ENCODE measurements at regions not wholly inside any gene's neighbourhood (a gene's known extent, or its start where the extent isn't known, plus 50 kb on each side); places are given as distances from the start of the nearest gene placed in this dataset.

DNA sequence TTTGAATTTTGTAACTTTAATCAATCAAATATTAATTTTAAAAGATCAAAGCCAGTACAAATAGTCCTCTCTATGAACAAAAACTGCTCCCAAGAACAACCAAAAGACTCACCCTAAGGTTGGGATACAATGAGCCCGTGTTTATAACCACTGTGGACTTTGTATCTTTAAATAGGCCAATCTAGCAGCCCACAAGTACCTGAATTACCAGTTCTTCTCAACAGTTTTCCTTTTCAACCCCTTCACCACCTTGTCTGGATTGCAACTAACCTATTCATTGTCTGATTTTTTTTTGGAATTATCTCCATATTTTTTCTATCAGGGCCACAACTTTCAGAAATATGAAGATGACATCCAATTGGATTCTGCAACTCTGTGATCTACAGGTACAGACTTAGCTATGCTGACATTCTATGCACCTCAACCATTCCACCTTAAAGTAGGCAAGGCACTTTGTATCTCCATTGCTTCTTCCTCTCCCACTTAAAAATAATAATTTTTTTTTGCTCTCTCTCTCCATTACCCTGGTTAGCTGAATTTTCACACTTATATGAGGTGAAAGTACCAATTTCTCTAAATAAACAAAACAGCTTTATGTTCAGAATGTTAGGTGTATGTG lies 81.9 kb upstream of the MAPRE2 start:
- DNase-seq (ENCODE audit: low spot score) = no peak
- CTCF ChIA-PET (ENCODE audit: unreplicated experiment) = no interaction called here
- no peaks in the 10 kb centered on the region for H3K4me1 ChIP-seq (ENCODE audit: insufficient read depth, low read length, poor library complexity, severe bottlenecking)
- no peak overlapping the region for H3K27ac ChIP-seq (ENCODE audit: low read depth, low read length, poor library complexity, severe bottlenecking)
- intact Hi-C loops (cut with micrococcal nuclease; ENCODE audit: unreplicated experiment) = no loop called here
- H3K4me3 ChIP-seq (ENCODE audit: low read depth, low read length, poor library complexity, severe bottlenecking) = no peak overlapping the region
- H3K79me2 ChIP-seq (ENCODE audit: insufficient read depth, low read depth, low read length) = no peaks in the 10 kb centered on the region
- no peaks in the 10 kb centered on the region for H3K9me2 ChIP-seq (ENCODE audit: insufficient read depth, low read length)
- POLR2A ChIA-PET = interaction anchor here (0.7 kb wide), 1 partner anchor 793 kb away, joined by 3 read pairs; no protein-coding TSS in a partner anchor
- no TSS peak for BruUV-seq (replicated peaks)
- TF ChIP-seq CTCF (conservative IDR thresholded peaks at IDR 0.05; ENCODE audit: low read length) (no peak), EZH2phosphoT487 (IDR thresholded peaks at IDR 0.05; ENCODE audit: borderline replicate concordance, low read depth, low read length) (no peak)
- H3K9me3 ChIP-seq (ENCODE audit: low read length) = no peaks in the 10 kb centered on the region
- no peak overlapping the region for H2AFZ ChIP-seq (ENCODE audit: low read length)
- no peak overlapping the region for H3K4me2 ChIP-seq (ENCODE audit: low read length)
- H3K36me3 ChIP-seq (ENCODE audit: insufficient read depth, low read length) = no peaks in the 10 kb centered on the region
- H4K20me1 ChIP-seq (ENCODE audit: insufficient read depth, low read length) = no peaks in the 10 kb centered on the region

DNA sequence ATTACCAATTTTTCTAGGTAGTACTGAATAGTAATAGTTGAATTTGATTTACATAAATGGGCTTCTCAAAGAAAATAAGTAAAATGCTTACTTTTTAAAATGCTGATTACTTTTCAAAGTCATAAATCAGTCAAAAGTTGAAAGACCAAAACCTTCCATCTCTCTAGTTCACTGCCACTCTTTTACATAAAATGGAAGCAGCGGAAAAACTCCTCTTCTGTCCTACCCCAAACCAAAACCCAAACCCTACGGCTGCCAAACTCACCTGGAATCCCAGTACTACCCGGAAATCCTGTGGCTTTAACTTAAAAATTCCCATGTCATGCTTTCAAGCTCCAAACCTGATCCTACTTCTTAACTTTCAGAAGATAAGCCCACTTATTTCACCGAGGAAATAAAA lies 81.2 kb upstream of the MAPRE2 start:
- no peaks in the 10 kb centered on the region for H3K9me3 ChIP-seq (ENCODE audit: low read length)
- H3K36me3 ChIP-seq (ENCODE audit: insufficient read depth, low read length) = no peaks in the 10 kb centered on the region
- no peak for DNase-seq (ENCODE audit: low spot score)
- BruUV-seq (replicated peaks) = no TSS peak
- intact Hi-C loops (cut with micrococcal nuclease; ENCODE audit: unreplicated experiment) = no loop called here
- H2AFZ ChIP-seq (ENCODE audit: low read length) = no peak overlapping the region
- no peak overlapping the region for H3K4me3 ChIP-seq (ENCODE audit: low read depth, low read length, poor library complexity, severe bottlenecking)
- no peak overlapping the region for H3K27ac ChIP-seq (ENCODE audit: low read depth, low read length, poor library complexity, severe bottlenecking)
- POLR2A ChIA-PET = interaction anchor here (0.7 kb wide), 1 partner anchor 12 kb away, joined by 3 read pairs; no protein-coding TSS in a partner anchor
- H3K4me1 ChIP-seq (ENCODE audit: insufficient read depth, low read length, poor library complexity, severe bottlenecking) = no peaks in the 10 kb centered on the region
- H3K9me2 ChIP-seq (ENCODE audit: insufficient read depth, low read length) = no peaks in the 10 kb centered on the region
- H3K79me2 ChIP-seq (ENCODE audit: insufficient read depth, low read depth, low read length) = no peaks in the 10 kb centered on the region
- TF ChIP-seq EZH2phosphoT487 (IDR thresholded peaks at IDR 0.05; ENCODE audit: borderline replicate concordance, low read depth, low read length) (no peak), CTCF (conservative IDR thresholded peaks at IDR 0.05; ENCODE audit: low read length) (no peak)
- no peak overlapping the region for H3K4me2 ChIP-seq (ENCODE audit: low read length)
- CTCF ChIA-PET (ENCODE audit: unreplicated experiment) = no interaction called here
- no peaks in the 10 kb centered on the region for H4K20me1 ChIP-seq (ENCODE audit: insufficient read depth, low read length)

GRCh38 chr18:34965108-34965507 lies 76.1 kb upstream of the MAPRE2 start:
- Histone ChIP-seq H4K20me1 (ENCODE audit: insufficient read depth, low read length) (no peaks in the 10 kb centered on the region), H3K4me3 (ENCODE audit: low read depth, low read length, poor library complexity, severe bottlenecking) (no peak overlapping the region), H3K36me3 (ENCODE audit: insufficient read depth, low read length) (no peaks in the 10 kb centered on the region), H3K4me1 (ENCODE audit: insufficient read depth, low read length, poor library complexity, severe bottlenecking) (no peaks in the 10 kb centered on the region), H3K9me3 (ENCODE audit: low read length) (no peaks in the 10 kb centered on the region), H2AFZ (ENCODE audit: low read length) (no peak overlapping the region), H3K9me2 (ENCODE audit: insufficient read depth, low read length) (no peaks in the 10 kb centered on the region), H3K79me2 (ENCODE audit: insufficient read depth, low read depth, low read length) (no peaks in the 10 kb centered on the region), H3K27ac (ENCODE audit: low read depth, low read length, poor library complexity, severe bottlenecking) (no peak overlapping the region), H3K4me2 (ENCODE audit: low read length) (no peak overlapping the region)
- no peak for DNase-seq (ENCODE audit: low spot score)
- POLR2A ChIA-PET = no interaction called here
- intact Hi-C loops (cut with micrococcal nuclease; ENCODE audit: unreplicated experiment) = no loop called here
- CTCF ChIA-PET (ENCODE audit: unreplicated experiment) = no interaction called here
- no peak for TF ChIP-seq EZH2phosphoT487 (IDR thresholded peaks at IDR 0.05; ENCODE audit: borderline replicate concordance, low read depth, low read length)
- TF ChIP-seq CTCF (conservative IDR thresholded peaks at IDR 0.05; ENCODE audit: low read length) = no peak
- no TSS peak for BruUV-seq (replicated peaks)
